ENCODE measurements at regions not wholly inside any gene's neighbourhood (a gene's known extent, or its start where the extent isn't known, plus 50 kb on each side); places are given as distances from the start of the nearest gene placed in this dataset.

GRCh38 chr2:226126104-226126503, 673.5 kb downstream of the IRS1 start:
- Mint-ChIP-seq H3K36me3 (no peaks in the 10 kb centered on the region), H3K4me1 (no peaks in the 10 kb centered on the region), H3K4me3 (no peak overlapping the region), H3K27ac (no peak overlapping the region), H3K9me3 (peaks cover 0 to 2% (median 0%) of the 10 kb centered on the region in 5 donors), H3K27me3 (no peaks in the 10 kb centered on the region)
- Histone ChIP-seq H3K4me3 (ENCODE audit: low read length) (no peak overlapping the region), H3K27me3 (ENCODE audit: insufficient read depth, low read length, poor library complexity, severe bottlenecking) (no peaks in the 10 kb centered on the region), H3K4me1 (ENCODE audit: insufficient read depth, low read length) (no peaks in the 10 kb centered on the region), H3K9me3 (ENCODE audit: low read length) (no peaks in the 10 kb centered on the region), H3K27ac (ENCODE audit: low read depth, low read length) (no peak overlapping the region), H3K36me3 (ENCODE audit: insufficient read depth, low read length) (no peaks in the 10 kb centered on the region)
- POLR2A ChIA-PET, result no interaction called here
- CTCF ChIA-PET, result no interaction called here
- no peak for DNase-seq

- ChIA-PET POLR2A (no interaction called here), CTCF (no interaction called here)
- Mint-ChIP-seq H3K9me3 (peaks cover 0 to 1% (median 0%) of the 10 kb centered on the region in 5 donors), H3K27ac (no peak overlapping the region), H3K4me3 (no peak overlapping the region), H3K36me3 (no peaks in the 10 kb centered on the region), H3K27me3 (no peaks in the 10 kb centered on the region), H3K4me1 (no peaks in the 10 kb centered on the region)
- Histone ChIP-seq H3K4me3 (ENCODE audit: low read length) (no peak overlapping the region), H3K9me3 (ENCODE audit: low read length) (no peaks in the 10 kb centered on the region), H3K36me3 (ENCODE audit: insufficient read depth, low read length) (no peaks in the 10 kb centered on the region), H3K27ac (ENCODE audit: low read depth, low read length) (no peak overlapping the region), H3K4me1 (ENCODE audit: insufficient read depth, low read length) (no peaks in the 10 kb centered on the region), H3K27me3 (ENCODE audit: insufficient read depth, low read length, poor library complexity, severe bottlenecking) (no peaks in the 10 kb centered on the region)
- DNase-seq, result no peak
These were observed 674.3 kb downstream of the IRS1 start for GRCh38 chr2:226125176-226125883.

GRCh38 chr2:226124548-226125011, 675.0 kb downstream of the IRS1 start:
- Histone ChIP-seq H3K9me3 (ENCODE audit: low read length) (no peaks in the 10 kb centered on the region), H3K4me1 (ENCODE audit: insufficient read depth, low read length) (no peaks in the 10 kb centered on the region), H3K27ac (ENCODE audit: low read depth, low read length) (no peak overlapping the region), H3K36me3 (ENCODE audit: insufficient read depth, low read length) (no peaks in the 10 kb centered on the region), H3K4me3 (ENCODE audit: low read length) (no peak overlapping the region), H3K27me3 (ENCODE audit: insufficient read depth, low read length, poor library complexity, severe bottlenecking) (no peaks in the 10 kb centered on the region)
- H3K27ac Mint-ChIP-seq, result no peak overlapping the region
- no peaks in the 10 kb centered on the region for H3K27me3 Mint-ChIP-seq
- ChIA-PET POLR2A (no interaction called here), CTCF (no interaction called here)
- H3K4me3 Mint-ChIP-seq, result no peak overlapping the region
- DNase-seq, result no peak
- no peaks in the 10 kb centered on the region for H3K36me3 Mint-ChIP-seq
- no peaks in the 10 kb centered on the region for H3K9me3 Mint-ChIP-seq
- H3K4me1 Mint-ChIP-seq, result no peaks in the 10 kb centered on the region

- no peaks in the 10 kb centered on the region for H3K9me3 Mint-ChIP-seq
- Histone ChIP-seq H3K36me3 (ENCODE audit: insufficient read depth, low read length) (no peaks in the 10 kb centered on the region), H3K27ac (ENCODE audit: low read depth, low read length) (no peak overlapping the region), H3K9me3 (ENCODE audit: low read length) (no peaks in the 10 kb centered on the region), H3K27me3 (ENCODE audit: insufficient read depth, low read length, poor library complexity, severe bottlenecking) (no peaks in the 10 kb centered on the region), H3K4me1 (ENCODE audit: insufficient read depth, low read length) (no peaks in the 10 kb centered on the region), H3K4me3 (ENCODE audit: low read length) (no peak overlapping the region)
- CTCF ChIA-PET, result no interaction called here
- H3K27me3 Mint-ChIP-seq, result no peaks in the 10 kb centered on the region
- POLR2A ChIA-PET, result no interaction called here
- no peaks in the 10 kb centered on the region for H3K4me1 Mint-ChIP-seq
- H3K36me3 Mint-ChIP-seq, result no peaks in the 10 kb centered on the region
- no peak overlapping the region for H3K4me3 Mint-ChIP-seq
- H3K27ac Mint-ChIP-seq, result no peak overlapping the region
- DNase-seq, result no peak
These were observed 676.3 kb downstream of the IRS1 start for GRCh38 chr2:226123300-226123699.

- Histone ChIP-seq H3K36me3 (ENCODE audit: insufficient read depth, low read length) (no peaks in the 10 kb centered on the region), H3K27me3 (ENCODE audit: insufficient read depth, low read length, poor library complexity, severe bottlenecking) (no peaks in the 10 kb centered on the region), H3K4me3 (ENCODE audit: low read length) (no peak overlapping the region), H3K9me3 (ENCODE audit: low read length) (no peaks in the 10 kb centered on the region), H3K4me1 (ENCODE audit: insufficient read depth, low read length) (no peaks in the 10 kb centered on the region), H3K27ac (ENCODE audit: low read depth, low read length) (no peak overlapping the region)
- Mint-ChIP-seq H3K27ac (no peak overlapping the region), H3K36me3 (no peaks in the 10 kb centered on the region), H3K4me1 (no peaks in the 10 kb centered on the region), H3K27me3 (no peaks in the 10 kb centered on the region), H3K9me3 (no peaks in the 10 kb centered on the region), H3K4me3 (no peak overlapping the region)
- DNase-seq, result no peak
- POLR2A ChIA-PET, result no interaction called here
- CTCF ChIA-PET, result no interaction called here
These were observed 677.6 kb downstream of the IRS1 start for GRCh38 chr2:226122041-226122440.

GRCh38 chr2:226121046-226121738, 678.4 kb downstream of the IRS1 start:
- Histone ChIP-seq H3K27me3 (ENCODE audit: insufficient read depth, low read length, poor library complexity, severe bottlenecking) (no peaks in the 10 kb centered on the region), H3K9me3 (ENCODE audit: low read length) (no peaks in the 10 kb centered on the region), H3K4me3 (ENCODE audit: low read length) (no peak overlapping the region), H3K27ac (ENCODE audit: low read depth, low read length) (peak overlapping the region; percentile 14), H3K36me3 (ENCODE audit: insufficient read depth, low read length) (no peaks in the 10 kb centered on the region), H3K4me1 (ENCODE audit: insufficient read depth, low read length) (no peaks in the 10 kb centered on the region)
- Mint-ChIP-seq H3K4me1 (no peaks in the 10 kb centered on the region), H3K36me3 (no peaks in the 10 kb centered on the region), H3K27me3 (no peaks in the 10 kb centered on the region), H3K9me3 (no peaks in the 10 kb centered on the region), H3K4me3 (no peak overlapping the region), H3K27ac (no peak overlapping the region)
- ChIA-PET CTCF (no interaction called here), POLR2A (no interaction called here)
- DNase-seq, result no peak

- CTCF ChIA-PET, result no interaction called here
- no peaks in the 10 kb centered on the region for H3K36me3 Mint-ChIP-seq
- H3K27ac Mint-ChIP-seq, result no peak overlapping the region
These were observed 680.9 kb downstream of the IRS1 start for GRCh38 chr2:226118471-226119429.

GRCh38 chr2:226117510-226118065, 682.0 kb downstream of the IRS1 start:
- POLR2A ChIA-PET, result no interaction called here
- H3K27ac Mint-ChIP-seq, result no peak overlapping the region

More at GRCh38 chr2:226118471-226119429, 680.9 kb downstream of the IRS1 start:
- Mint-ChIP-seq H3K4me3 (no peak overlapping the region), H3K9me3 (peaks cover 0 to 6% (median 0%) of the 10 kb centered on the region in 5 donors), H3K27me3 (no peaks in the 10 kb centered on the region), H3K4me1 (no peaks in the 10 kb centered on the region)
- no peaks in the 10 kb centered on the region for H3K4me1 ChIP-seq (ENCODE audit: insufficient read depth, low read length)
- H3K27me3 ChIP-seq (ENCODE audit: insufficient read depth, low read length, poor library complexity, severe bottlenecking), result no peaks in the 10 kb centered on the region
- H3K9me3 ChIP-seq (ENCODE audit: low read length), result no peaks in the 10 kb centered on the region
- H3K36me3 ChIP-seq (ENCODE audit: insufficient read depth, low read length), result no peaks in the 10 kb centered on the region
- POLR2A ChIA-PET, result no interaction called here
- DNase-seq, result no peak
- H3K27ac ChIP-seq (ENCODE audit: low read depth, low read length), result no peak overlapping the region
- no peak overlapping the region for H3K4me3 ChIP-seq (ENCODE audit: low read length)

More at GRCh38 chr2:226117510-226118065, 682.0 kb downstream of the IRS1 start:
- DNase-seq, result no peak
- Mint-ChIP-seq H3K4me1 (no peaks in the 10 kb centered on the region), H3K9me3 (peaks cover 0 to 6% (median 0%) of the 10 kb centered on the region in 5 donors), H3K27me3 (no peaks in the 10 kb centered on the region), H3K36me3 (no peaks in the 10 kb centered on the region), H3K4me3 (no peak overlapping the region)
- Histone ChIP-seq H3K27ac (ENCODE audit: low read depth, low read length) (no peak overlapping the region), H3K4me1 (ENCODE audit: insufficient read depth, low read length) (no peaks in the 10 kb centered on the region), H3K27me3 (ENCODE audit: insufficient read depth, low read length, poor library complexity, severe bottlenecking) (no peaks in the 10 kb centered on the region), H3K9me3 (ENCODE audit: low read length) (no peaks in the 10 kb centered on the region), H3K4me3 (ENCODE audit: low read length) (no peak overlapping the region), H3K36me3 (ENCODE audit: insufficient read depth, low read length) (no peaks in the 10 kb centered on the region)
- CTCF ChIA-PET, result no interaction called here

Measured in CD8-positive, alpha-beta memory T cell (primary cell).